ENCODE measurements at regions not wholly inside any gene's neighbourhood (a gene's known extent, or its start where the extent isn't known, plus 50 kb on each side); places are given as distances from the start of the nearest gene placed in this dataset.

DNA sequence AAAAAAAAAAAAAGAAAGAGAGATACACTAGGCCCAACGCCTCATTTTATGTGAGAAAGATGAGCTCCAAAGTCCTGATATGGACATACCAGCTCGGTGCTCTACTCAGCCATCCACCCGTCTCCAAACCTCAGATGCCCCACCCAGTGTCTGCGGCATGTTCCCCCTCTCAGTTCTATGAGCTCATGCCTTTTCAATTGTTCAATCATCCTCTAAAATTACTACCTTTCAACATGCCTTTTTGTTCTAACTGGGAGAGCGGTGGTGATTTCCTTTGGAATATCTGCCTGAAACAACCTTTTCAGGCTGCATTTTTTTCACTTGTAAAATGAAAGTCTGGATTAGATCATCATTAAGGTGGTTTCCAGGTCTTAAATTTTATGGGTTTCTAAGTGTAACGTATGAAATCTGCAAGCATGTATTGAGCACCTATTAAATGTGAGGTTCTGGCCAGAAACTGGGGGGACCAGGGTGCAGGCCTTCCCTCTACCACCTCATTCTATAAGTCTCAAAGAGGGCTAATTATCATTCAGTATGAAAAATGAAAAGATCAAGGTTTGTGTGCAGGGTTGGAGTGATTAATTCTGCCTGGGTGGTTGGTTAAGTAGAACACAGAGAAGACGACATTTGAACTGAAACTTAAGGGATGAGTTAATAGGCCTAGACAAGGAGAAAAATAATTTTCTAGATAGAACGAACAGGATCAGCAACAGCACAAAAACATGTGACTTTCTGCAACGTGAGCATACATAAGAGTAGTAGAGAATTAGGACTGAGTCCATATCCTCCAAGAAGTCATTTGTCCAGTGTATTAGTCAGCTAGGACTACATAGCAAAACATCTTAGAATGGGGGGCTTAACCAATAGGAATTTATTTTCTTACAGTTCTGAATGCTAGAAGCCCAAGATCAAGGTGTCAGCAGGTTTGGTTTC, 87.4 kb upstream of the GLS start:
- TF ChIP-seq, protein P1, sequence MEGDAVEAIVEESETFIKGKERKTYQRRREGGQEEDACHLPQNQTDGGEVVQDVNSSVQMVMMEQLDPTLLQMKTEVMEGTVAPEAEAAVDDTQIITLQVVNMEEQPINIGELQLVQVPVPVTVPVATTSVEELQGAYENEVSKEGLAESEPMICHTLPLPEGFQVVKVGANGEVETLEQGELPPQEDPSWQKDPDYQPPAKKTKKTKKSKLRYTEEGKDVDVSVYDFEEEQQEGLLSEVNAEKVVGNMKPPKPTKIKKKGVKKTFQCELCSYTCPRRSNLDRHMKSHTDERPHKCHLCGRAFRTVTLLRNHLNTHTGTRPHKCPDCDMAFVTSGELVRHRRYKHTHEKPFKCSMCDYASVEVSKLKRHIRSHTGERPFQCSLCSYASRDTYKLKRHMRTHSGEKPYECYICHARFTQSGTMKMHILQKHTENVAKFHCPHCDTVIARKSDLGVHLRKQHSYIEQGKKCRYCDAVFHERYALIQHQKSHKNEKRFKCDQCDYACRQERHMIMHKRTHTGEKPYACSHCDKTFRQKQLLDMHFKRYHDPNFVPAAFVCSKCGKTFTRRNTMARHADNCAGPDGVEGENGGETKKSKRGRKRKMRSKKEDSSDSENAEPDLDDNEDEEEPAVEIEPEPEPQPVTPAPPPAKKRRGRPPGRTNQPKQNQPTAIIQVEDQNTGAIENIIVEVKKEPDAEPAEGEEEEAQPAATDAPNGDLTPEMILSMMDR (conservative IDR thresholded peaks at IDR 0.05; ENCODE audit: low read depth, low read length), result no peak
- H3K4me3 ChIP-seq (ENCODE audit: low read depth, low read length), result no peak overlapping the region
- DNase-seq (ENCODE audit: low read depth), result peak; percentile 72

DNA sequence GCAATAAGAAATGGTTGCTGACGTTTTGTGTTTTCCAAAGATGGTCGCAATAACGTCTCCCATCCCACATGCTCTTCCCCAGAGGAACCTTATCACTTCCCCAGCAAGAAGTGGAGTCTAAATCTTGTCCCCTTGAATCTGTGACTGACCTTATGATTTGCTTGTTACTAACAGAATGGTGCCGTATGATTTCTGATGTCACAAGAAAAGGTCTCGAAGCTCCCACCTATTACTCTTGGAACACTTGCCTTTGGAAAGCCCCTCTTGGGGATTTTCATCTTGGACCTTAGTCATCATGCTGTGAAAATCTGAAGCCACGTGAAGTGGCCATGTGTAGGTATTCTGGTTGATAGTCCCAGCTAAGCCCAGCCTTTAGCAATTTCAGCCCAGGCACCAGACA, 86.2 kb upstream of the GLS start:
- DNase-seq (ENCODE audit: low read depth), result no peak
- no peak overlapping the region for H3K4me3 ChIP-seq (ENCODE audit: low read depth, low read length)
- TF ChIP-seq, protein P1 (conservative IDR thresholded peaks at IDR 0.05; ENCODE audit: low read depth, low read length), result no peak

DNA sequence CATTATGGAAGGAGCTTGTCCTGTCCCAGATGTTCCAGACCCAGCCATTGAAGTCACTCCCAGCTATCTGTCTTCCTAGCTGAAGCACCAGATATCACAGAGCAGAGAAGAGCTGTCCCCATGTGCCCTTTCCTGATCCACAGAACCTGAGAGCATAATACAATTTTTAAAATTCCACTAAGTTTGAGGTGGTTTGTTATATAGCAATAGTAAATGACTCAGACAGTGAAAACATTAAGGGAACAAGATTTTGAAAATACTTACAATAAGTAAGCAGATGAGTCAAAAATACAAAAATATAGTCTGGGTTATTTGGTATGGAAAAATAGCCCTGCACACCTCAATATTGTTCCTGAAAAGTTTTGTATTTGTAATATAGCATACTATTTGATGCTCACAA, 85.8 kb upstream of the GLS start:
- DNase-seq (ENCODE audit: low read depth), result no peak
- TF ChIP-seq, protein P1 (conservative IDR thresholded peaks at IDR 0.05; ENCODE audit: low read depth, low read length), result no peak
- H3K4me3 ChIP-seq (ENCODE audit: low read depth, low read length), result no peak overlapping the region

DNA sequence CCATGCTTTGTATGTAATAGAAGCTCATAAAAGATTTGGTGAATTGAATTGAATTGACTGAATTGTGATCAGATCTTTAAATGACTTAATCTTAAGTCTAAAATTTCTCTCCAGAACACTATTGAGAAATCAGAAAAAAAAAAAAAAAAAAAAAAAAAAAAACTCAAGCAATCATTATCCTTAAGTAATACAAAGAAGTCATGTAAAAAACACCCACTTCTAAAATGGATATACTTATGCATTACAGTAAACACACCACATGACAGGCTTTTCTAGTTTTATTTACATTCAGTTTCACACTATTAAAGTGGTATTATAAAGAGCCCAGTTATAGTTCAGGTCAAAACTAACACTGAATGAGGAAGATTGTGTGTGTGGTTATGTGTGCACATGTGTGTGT, 84.9 kb upstream of the GLS start:
- no peak for DNase-seq (ENCODE audit: low read depth)
- TF ChIP-seq, protein P1 (conservative IDR thresholded peaks at IDR 0.05; ENCODE audit: low read depth, low read length), result no peak
- H3K4me3 ChIP-seq (ENCODE audit: low read depth, low read length), result no peak overlapping the region

DNA sequence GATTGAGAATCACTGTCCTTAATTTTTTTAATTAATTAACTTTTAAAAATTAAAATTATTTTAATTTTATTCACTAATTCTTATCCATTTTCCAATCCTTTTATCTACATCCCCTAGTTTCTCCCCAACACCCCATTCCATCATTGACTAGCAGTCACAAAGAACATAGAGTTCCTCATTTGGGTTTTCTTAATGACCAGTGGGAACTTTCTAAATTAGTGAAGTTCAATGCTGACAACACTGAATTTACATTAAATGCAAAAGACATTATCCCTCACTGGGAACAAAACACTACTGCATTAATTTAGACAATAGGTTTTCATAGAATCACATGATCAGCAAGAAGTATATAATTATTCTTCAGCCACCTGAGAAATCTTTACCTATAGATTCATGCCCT, 80.6 kb upstream of the GLS start:
- no peak overlapping the region for H3K4me3 ChIP-seq (ENCODE audit: low read depth, low read length)

DNA sequence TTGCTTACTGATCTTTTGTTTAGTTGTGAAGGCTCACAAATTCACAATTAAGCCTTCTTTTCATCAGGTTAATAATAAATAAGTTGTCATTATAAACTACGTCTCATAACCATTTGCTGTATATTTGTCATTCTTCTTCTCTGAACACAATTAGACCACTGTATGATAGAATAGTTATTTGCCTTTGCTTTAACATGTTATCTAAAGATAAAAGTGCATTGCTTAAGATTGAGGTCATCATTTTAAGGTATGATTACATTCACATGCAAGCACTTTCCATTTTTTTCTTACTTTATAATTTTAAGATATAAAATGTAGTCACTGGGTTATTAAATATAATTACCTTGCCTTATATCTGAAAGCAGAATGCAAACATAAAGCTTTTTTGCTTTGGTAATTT, 80.1 kb upstream of the GLS start:
- DNase-seq (ENCODE audit: low read depth), result no peak
- TF ChIP-seq, protein P1 (conservative IDR thresholded peaks at IDR 0.05; ENCODE audit: low read depth, low read length), result no peak
- H3K4me3 ChIP-seq (ENCODE audit: low read depth, low read length), result no peak overlapping the region

More for the DNA sequence above, 80.6 kb upstream of the GLS start:
- DNase-seq (ENCODE audit: low read depth), result no peak
- TF ChIP-seq, protein P1 (conservative IDR thresholded peaks at IDR 0.05; ENCODE audit: low read depth, low read length), result no peak

DNA sequence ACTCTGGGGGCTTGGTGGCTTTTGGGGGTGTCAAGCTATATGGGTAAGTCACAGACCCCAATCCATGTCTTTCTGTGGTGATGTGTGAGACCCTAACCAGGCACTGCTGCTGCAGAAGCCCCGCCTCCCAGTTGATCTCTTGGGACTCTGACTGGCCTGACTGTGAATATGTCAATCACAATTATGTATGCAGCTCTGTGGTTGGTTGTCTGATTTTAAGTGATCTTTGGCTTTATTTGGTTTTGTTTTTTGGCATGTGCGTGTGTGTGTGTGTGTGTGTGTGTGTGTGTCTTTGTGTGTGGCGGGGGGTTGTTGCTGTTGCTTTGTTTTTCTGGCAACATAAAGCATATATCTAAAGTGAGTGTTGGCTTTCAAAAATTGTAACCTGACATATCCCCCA, 78.5 kb upstream of the GLS start:
- no peak overlapping the region for H3K4me3 ChIP-seq (ENCODE audit: low read depth, low read length)
- DNase-seq (ENCODE audit: low read depth), result no peak
- TF ChIP-seq, protein P1 (conservative IDR thresholded peaks at IDR 0.05; ENCODE audit: low read depth, low read length), result no peak

Data from epithelial cell of proximal tubule (primary cell).